Left lung (tissue), 4 donors: ENCODE measurements at regions not wholly inside any gene's neighbourhood (a gene's known extent, or its start where the extent isn't known, plus 50 kb on each side); places are given as distances from the start of the nearest gene placed in this dataset.
"Not testable (repeated sequence)": the region's sequence is repeated elsewhere in the genome, so short reads cannot be mapped to it uniquely, and the experiment has no call there.

Experiments used
- ATAC-seq: fragments of 200-7000 bp; cut with Tn5 transposase; one replicate; pipeline ENCODE4 v1.9.1; 2020; ENCODE audit warnings: moderate library complexity
- DNase-seq, 4 donors: peaks; one replicate each; pipeline ENCODE4 v3.0.0-alpha.2; 2013 to 2020
- H3K27ac ChIP-seq, 2 donors: fragments of 200-600 bp; sonication (generic) in 1 of 2; one replicate each; pipeline versions ENCODE4 v1.5.0 to v1.8.0; 2020 to 2021
- H3K27me3 ChIP-seq, 2 donors: fragments of 200-600 bp; sonication (generic) in 1 of 2; one replicate each; pipeline versions ENCODE4 v1.5.0 to v1.8.0; 2020 to 2021
- H3K36me3 ChIP-seq, 2 donors: fragments of 200-600 bp; sonication (generic) in 1 of 2; one replicate each; pipeline versions ENCODE4 v1.5.0 to v1.8.0; 2020 to 2021
- H3K4me1 ChIP-seq, 2 donors: fragments of 200-600 bp; one replicate each; pipeline ENCODE4 v1.8.0; 2021
- H3K4me3 ChIP-seq, 2 donors: fragments of 200-600 bp; sonication (generic) in 1 of 2; one replicate each; pipeline versions ENCODE4 v1.5.0 to v1.8.0; 2020 to 2021; ENCODE audit warnings: mild to moderate bottlenecking in 1 of 2
- H3K9me3 ChIP-seq, 2 donors: fragments of 200-600 bp; sonication (generic) in 1 of 2; one replicate each; pipeline versions ENCODE4 v1.5.0 to v1.8.0; 2020 to 2021
- CTCF ChIP-seq, 2 donors: fragments of 200-600 bp; sonication (generic) in 1 of 2; IDR thresholded peaks; one replicate each; pipeline versions ENCODE4 v1.5.0 to v1.8.0; 2021; ENCODE audit warnings: antibody characterized with exemption in 2 of 2
- intact Hi-C, 2 donors: fragments of 100-400 bp; cut with DNase I; formaldehyde crosslinking; loops; one replicate each; pipeline versions ENCODE4 v1.11.2 to v1.14.2; 2022
- donor health status: DM: no; HTN: yes; CAD: no.
- donor health status: DM: no; HTN: no; CAD: no.

GRCh38 chr3:107913701-107914100 is 177.1 kb downstream of the CD47 start:
- Histone ChIP-seq H3K4me3 (no peak overlapping the region), H3K4me1 (no peaks in the 10 kb centered on the region), H3K36me3 (no peaks in the 10 kb centered on the region), H3K9me3 (no peaks in the 10 kb centered on the region), H3K27ac (no peak overlapping the region), H3K27me3 (no peaks in the 10 kb centered on the region)
- TF ChIP-seq CTCF (IDR thresholded peaks at IDR 0.05), result no peak
- DNase-seq, result no peak
- intact Hi-C loops, result no loop called here
- ATAC-seq, result peak; percentile 32

DNA sequence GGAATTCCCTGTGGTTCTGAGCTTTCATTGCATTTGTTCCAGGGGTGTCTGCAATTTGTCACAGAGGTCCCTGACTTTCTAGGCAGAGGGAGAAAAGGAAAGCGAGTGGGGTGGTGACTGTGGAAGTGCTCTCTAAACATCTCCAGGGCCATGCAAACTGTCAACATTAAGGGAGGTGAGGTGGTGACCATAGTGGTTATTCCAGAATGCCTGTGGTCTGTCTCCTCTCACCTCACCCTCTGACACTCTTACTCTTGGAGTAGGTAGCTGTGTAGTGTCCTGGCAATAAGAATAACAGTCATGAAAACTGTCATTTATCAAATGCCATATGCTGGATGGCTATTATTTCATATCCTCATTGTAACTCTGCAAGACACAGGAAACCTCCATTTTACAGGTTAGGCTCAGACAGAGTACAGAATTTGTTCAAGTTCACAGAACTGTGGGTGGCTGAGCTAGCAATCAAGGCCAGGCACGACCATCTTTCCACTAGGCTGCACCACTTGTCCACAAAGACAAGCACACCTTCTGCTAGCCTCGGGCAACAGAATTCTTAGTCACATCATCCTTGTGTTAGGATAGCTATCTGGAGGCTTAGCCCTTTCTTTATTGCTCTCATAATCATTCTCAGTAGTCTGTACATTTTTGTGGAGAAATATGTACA is 179.4 kb downstream of the CD47 start:
- TF ChIP-seq CTCF (IDR thresholded peaks at IDR 0.05), result no peak

DNA sequence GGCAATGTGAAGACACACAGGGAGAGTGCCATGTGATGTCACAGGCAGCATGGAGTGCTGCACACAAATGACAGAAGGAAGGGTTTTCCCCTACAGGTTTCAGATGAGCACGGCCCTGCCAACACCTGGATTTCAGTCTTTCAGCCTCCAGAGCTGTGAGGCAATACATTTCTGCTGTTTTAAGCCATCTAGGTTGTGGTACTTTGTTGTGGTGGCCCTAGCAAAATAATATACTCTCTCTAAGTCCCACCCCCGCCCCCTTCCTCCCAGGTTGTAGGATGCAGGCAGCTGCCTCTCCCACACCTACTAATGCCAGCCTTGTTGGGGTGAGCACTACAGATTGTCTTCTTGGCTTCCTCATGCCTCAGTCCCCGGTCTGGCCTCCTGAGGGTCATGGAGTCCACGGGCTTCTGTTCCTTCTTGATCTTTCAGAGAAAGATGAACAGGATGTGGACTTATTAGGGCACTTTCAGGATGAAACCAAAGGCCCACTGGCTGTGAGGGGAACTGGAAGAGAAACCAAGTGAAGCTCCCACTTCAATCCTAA is 180.0 kb downstream of the CD47 start:
- Histone ChIP-seq H3K27me3 (no peaks in the 10 kb centered on the region), H3K36me3 (no peaks in the 10 kb centered on the region), H3K4me3 (no peak overlapping the region), H3K9me3 (no peaks in the 10 kb centered on the region), H3K4me1 (no peaks in the 10 kb centered on the region), H3K27ac (no peak overlapping the region)
- no peak for ATAC-seq
- DNase-seq, result no peak
- no peak for TF ChIP-seq CTCF (IDR thresholded peaks at IDR 0.05)
- intact Hi-C loops, result no loop called here

More for the DNA sequence above, 179.4 kb downstream of the CD47 start:
- no peaks in the 10 kb centered on the region for H3K4me1 ChIP-seq
- ATAC-seq, result no peak
- no peaks in the 10 kb centered on the region for H3K9me3 ChIP-seq
- intact Hi-C loops, result no loop called here
- H3K36me3 ChIP-seq, result no peaks in the 10 kb centered on the region
- no peak overlapping the region for H3K27ac ChIP-seq
- no peak for DNase-seq
- no peak overlapping the region for H3K4me3 ChIP-seq
- no peaks in the 10 kb centered on the region for H3K27me3 ChIP-seq

DNA sequence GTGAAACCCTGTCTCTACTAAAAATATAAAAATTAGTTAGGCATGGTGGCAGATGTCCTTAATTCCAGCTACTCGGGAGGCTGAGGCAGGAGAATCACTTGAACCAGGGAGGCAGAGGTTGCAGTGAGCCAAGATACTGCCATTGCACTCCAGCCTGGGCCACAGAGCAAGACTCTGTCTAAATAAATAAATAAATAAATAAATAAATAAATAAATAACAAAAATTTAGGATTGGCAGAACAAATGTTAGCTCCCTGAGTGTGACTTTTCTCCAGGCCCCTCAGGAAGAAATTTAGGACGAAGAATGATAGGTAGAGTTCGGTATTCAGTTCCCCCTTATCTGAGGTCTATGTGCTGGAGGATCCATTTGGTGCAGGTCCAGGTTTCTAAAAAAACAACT is 181.2 kb downstream of the CD47 start:
- H3K36me3 ChIP-seq, H3K4me1 ChIP-seq, ATAC-seq, intact Hi-C loops, H3K4me3 ChIP-seq, DNase-seq, H3K27me3 ChIP-seq, H3K27ac ChIP-seq, H3K9me3 ChIP-seq: not testable (repeated sequence)

- no peaks in the 10 kb centered on the region for H3K9me3 ChIP-seq
- no peak overlapping the region for H3K27ac ChIP-seq
- no peaks in the 10 kb centered on the region for H3K27me3 ChIP-seq
- no peak for TF ChIP-seq CTCF (IDR thresholded peaks at IDR 0.05)
- no peak for ATAC-seq
- no peaks in the 10 kb centered on the region for H3K36me3 ChIP-seq
- intact Hi-C loops, result no loop called here
- no peak for DNase-seq
- no peak overlapping the region for H3K4me3 ChIP-seq
- no peaks in the 10 kb centered on the region for H3K4me1 ChIP-seq
These were observed 182.8 kb downstream of the CD47 start for GRCh38 chr3:107907996-107908395.
